H9 (cell line): ENCODE measurements at regions not wholly inside any gene's neighbourhood (a gene's known extent, or its start where the extent isn't known, plus 50 kb on each side); places are given as distances from the start of the nearest gene placed in this dataset.

ENCODE experiments used
- DNase-seq: peaks from one replicate; pipeline ENCODE4 v3.0.0-alpha.2; 2017
- H2AFZ ChIP-seq: one replicate; pipeline ENCODE4 v1.6.1; 2013; ENCODE audit warnings: mild to moderate bottlenecking, low read length, control low read depth, moderate library complexity
- H2AK5ac ChIP-seq: 2 replicates; pipeline ENCODE4 v1.6.1; 2013; ENCODE audit warnings: low read length, control low read depth, mixed read lengths; ENCODE audit not compliant: insufficient read length
- H2BK120ac ChIP-seq: one replicate; pipeline ENCODE4 v1.6.1; 2013; ENCODE audit warnings: low read depth, mild to moderate bottlenecking, low read length, control low read depth, inconsistent platforms; ENCODE audit not compliant: poor library complexity, severe bottlenecking
- H2BK12ac ChIP-seq: 2 replicates; pipeline ENCODE4 v1.6.1; 2013; ENCODE audit warnings: low read length, control low read depth, mixed read lengths, low read depth; ENCODE audit not compliant: insufficient read length
- H2BK15ac ChIP-seq: 2 replicates; pipeline ENCODE4 v1.6.1; 2013; ENCODE audit warnings: low read depth, low read length, control low read depth
- H2BK20ac ChIP-seq: one replicate; pipeline ENCODE4 v1.6.1; 2013; ENCODE audit warnings: low read depth, mild to moderate bottlenecking, low read length, control low read depth, inconsistent platforms; ENCODE audit not compliant: poor library complexity, severe bottlenecking
- H2BK5ac ChIP-seq: 2 replicates; pipeline ENCODE4 v1.6.1; 2013; ENCODE audit warnings: low read length, control low read depth, mixed read lengths; ENCODE audit not compliant: insufficient read length
- H3K14ac ChIP-seq: 2 replicates; pipeline ENCODE4 v1.6.1; 2013; ENCODE audit warnings: low read length, control low read depth; ENCODE audit not compliant: insufficient read depth
- H3K18ac ChIP-seq: 2 replicates; pipeline ENCODE4 v1.6.1; 2013; ENCODE audit warnings: low read depth, mild to moderate bottlenecking, mixed read lengths, low read length, control low read depth; ENCODE audit not compliant: insufficient read length
- H3K23ac ChIP-seq: 2 replicates; pipeline ENCODE4 v1.6.1; 2013; ENCODE audit warnings: low read length, control low read depth, mixed read lengths, low read depth; ENCODE audit not compliant: insufficient read length
- H3K23me2 ChIP-seq: 2 replicates; pipeline ENCODE4 v1.6.1; 2013; ENCODE audit warnings: low read depth, mild to moderate bottlenecking, mixed read lengths, low read length, control low read depth; ENCODE audit not compliant: insufficient read length, poor library complexity, severe bottlenecking
- H3K27ac ChIP-seq: 2 replicates; pipeline ENCODE4 v1.5.1; 2013; ENCODE audit warnings: low read length, control low read depth, mixed read lengths, low read depth; ENCODE audit not compliant: insufficient read length
- H3K27me3 ChIP-seq: 2 replicates; pipeline ENCODE4 v1.6.1; 2013; ENCODE audit warnings: low read length, control low read depth, inconsistent platforms; ENCODE audit not compliant: insufficient read depth
- H3K4ac ChIP-seq: 2 replicates; pipeline ENCODE4 v1.6.1; 2013; ENCODE audit warnings: low read depth, mild to moderate bottlenecking, control low read depth, inconsistent platforms, low read length, moderate library complexity
- H3K4me1 ChIP-seq: 2 replicates; pipeline ENCODE4 v1.6.1; 2013; ENCODE audit warnings: low read length, control low read depth, inconsistent platforms; ENCODE audit not compliant: insufficient read depth
- H3K4me2 ChIP-seq: 2 replicates; pipeline ENCODE4 v1.6.1; 2013; ENCODE audit warnings: low read length, control low read depth, mixed read lengths; ENCODE audit not compliant: insufficient read length, insufficient read depth
- H3K56ac ChIP-seq: 2 replicates; pipeline ENCODE4 v1.6.1; 2013; ENCODE audit warnings: low read depth, mild to moderate bottlenecking, mixed read lengths, low read length, control low read depth; ENCODE audit not compliant: insufficient read length
- H3K79me1 ChIP-seq: 2 replicates; pipeline ENCODE4 v1.6.1; 2013; ENCODE audit warnings: low read depth, mild to moderate bottlenecking, moderate library complexity, low read length, control low read depth, inconsistent platforms; ENCODE audit not compliant: insufficient read depth, poor library complexity, severe bottlenecking
- H3K79me2 ChIP-seq: 2 replicates; pipeline ENCODE4 v1.6.1; 2013; ENCODE audit warnings: low read length, control low read depth, inconsistent platforms; ENCODE audit not compliant: insufficient read depth
- H3K9ac ChIP-seq: 2 replicates; pipeline ENCODE4 v1.6.1; 2013; ENCODE audit warnings: low read length, control low read depth, mixed read lengths; ENCODE audit not compliant: insufficient read length; ENCODE audit errors: extremely low read depth
- H3K9me3 ChIP-seq: one replicate; pipeline ENCODE4 v1.6.1; 2013; ENCODE audit warnings: low read depth, low read length, inconsistent platforms; ENCODE audit not compliant: control insufficient read depth
- H3T11ph ChIP-seq: one replicate; pipeline ENCODE4 v1.6.1; 2013; ENCODE audit warnings: mild to moderate bottlenecking, low read length, control low read depth, inconsistent platforms
- H4K20me1 ChIP-seq: one replicate; pipeline ENCODE4 v1.6.1; 2013; ENCODE audit not compliant: control insufficient read depth, insufficient read length, insufficient read depth
- H4K5ac ChIP-seq: 2 replicates; pipeline ENCODE4 v1.6.1; 2013; ENCODE audit warnings: low read depth, mild to moderate bottlenecking, mixed read lengths, low read length, control low read depth; ENCODE audit not compliant: insufficient read length
- H4K8ac ChIP-seq: replicated peaks from 2 replicates; pipeline ENCODE4 v1.6.1; 2013; ENCODE audit warnings: low read length, control low read depth, mixed read lengths, low read depth; ENCODE audit not compliant: insufficient read length
- H4K91ac ChIP-seq: 2 replicates; pipeline ENCODE4 v1.6.1; 2013; ENCODE audit warnings: low read depth, mild to moderate bottlenecking, moderate library complexity, mixed read lengths, low read length, control low read depth; ENCODE audit not compliant: insufficient read length
- H3K27ac Mint-ChIP-seq, 3 experiments: 2 replicates in 2 of 3; 3 replicates in 1 of 3; pipeline ENCODE4 v1.8.0; 2020 to 2021; ENCODE audit warnings: mixed read lengths in 3 of 3, mild to moderate bottlenecking in 1 of 3, moderate library complexity in 1 of 3
- H3K27me3 Mint-ChIP-seq: 2 replicates; pipeline ENCODE4 v1.8.0; 2021; ENCODE audit warnings: low read depth, mild to moderate bottlenecking, moderate library complexity, mixed read lengths
- H3K36me3 Mint-ChIP-seq, 3 experiments: 2 replicates in 2 of 3; 3 replicates in 1 of 3; pipeline ENCODE4 v1.8.0; 2020 to 2021; ENCODE audit warnings: low read depth in 3 of 3, mixed read lengths in 3 of 3; ENCODE audit not compliant: insufficient read depth in 1 of 3
- H3K4me1 Mint-ChIP-seq, 2 experiments: 2 replicates each; pipeline ENCODE4 v1.8.0; 2020; ENCODE audit warnings: mixed read lengths in 2 of 2
- H3K4me3 Mint-ChIP-seq, 2 experiments: 2 replicates in 1 of 2; 3 replicates in 1 of 2; pipeline ENCODE4 v1.8.0; 2020 to 2021; ENCODE audit warnings: mild to moderate bottlenecking in 2 of 2, mixed read lengths in 2 of 2, moderate library complexity in 1 of 2
- H3K9me3 Mint-ChIP-seq, 2 experiments: 2 replicates in 1 of 2; 3 replicates in 1 of 2; pipeline ENCODE4 v1.8.0; 2020; ENCODE audit warnings: mild to moderate bottlenecking in 2 of 2, mixed read lengths in 2 of 2, moderate library complexity in 1 of 2
- CTCF ChIP-seq: fragments of 200-600 bp; sonication (generic); conservative IDR thresholded peaks from 3 replicates; pipeline ENCODE4 v1.8.0; 2021; ENCODE audit warnings: antibody characterized with exemption, mild to moderate bottlenecking
- WGBS: extraction: QIAGEN DNeasy Blood & Tissue Kit; methylation state at CpG from one replicate; pipeline ENCODE4 v1.1.7; 2013; ENCODE audit warnings: missing lambda C conversion rate, low lambda C conversion rate, mixed read lengths; ENCODE audit not compliant: insufficient read length; ENCODE audit errors: extremely low coverage; 5-methylcytosine and 5-hydroxymethylcytosine counted together

- Mint-ChIP-seq H3K36me3 (peaks cover 0 to 2% (median 0%) of the 10 kb centered on the region in 3 experiments; a peak in 1 of 7 replicates), H3K4me1 (peaks cover 0 to 4% of the 10 kb centered on the region in 2 experiments; a peak in 2 of 4 replicates)
- H2AK5ac ChIP-seq = no peak overlapping the region
These were observed 280.6 kb upstream of the SULF2 start for GRCh38 chr20:48065833-48066232.

More at GRCh38 chr20:48065833-48066232, 280.6 kb upstream of the SULF2 start:
- Mint-ChIP-seq H3K9me3 (peaks cover 3 to 8% of the 10 kb centered on the region in 2 experiments; a peak in 3 of 5 replicates), H3K27me3 (peaks cover 5% of the 10 kb centered on the region), H3K27ac (no peak overlapping the region), H3K4me3 (no peak overlapping the region)
- no peak for DNase-seq
- H3K23me2 ChIP-seq = no peaks in the 10 kb centered on the region
- H3K4me1 ChIP-seq = no peaks in the 10 kb centered on the region
- no peak overlapping the region for H3K14ac ChIP-seq
- no peak overlapping the region for H3K56ac ChIP-seq
- H3K18ac ChIP-seq = no peak overlapping the region
- no peak overlapping the region for H4K91ac ChIP-seq
- no peaks in the 10 kb centered on the region for H3K27me3 ChIP-seq
- H4K20me1 ChIP-seq = no peaks in the 10 kb centered on the region
- no peak overlapping the region for H2BK15ac ChIP-seq
- no peak overlapping the region for H3K9ac ChIP-seq
- H2AFZ ChIP-seq = no peak overlapping the region
- no peak overlapping the region for H2BK5ac ChIP-seq
- H3K27ac ChIP-seq = no peak overlapping the region
- H4K5ac ChIP-seq = no peak overlapping the region
- no peak for TF ChIP-seq CTCF
- H3K4ac ChIP-seq = no peak overlapping the region
- H4K8ac ChIP-seq = no peak overlapping the region
- H3K23ac ChIP-seq = no peak overlapping the region
- H2BK12ac ChIP-seq = no peak overlapping the region
- H3K79me1 ChIP-seq = no peaks in the 10 kb centered on the region
- no peaks in the 10 kb centered on the region for H3K79me2 ChIP-seq
- H2BK20ac ChIP-seq = no peak overlapping the region
- H3T11ph ChIP-seq = no peak overlapping the region
- H3K9me3 ChIP-seq = no peaks in the 10 kb centered on the region
- WGBS = no CpG with 5 or more reads among the region's 1 CpG
- H3K4me2 ChIP-seq = no peak overlapping the region
- no peak overlapping the region for H2BK120ac ChIP-seq
